GM19324 (cell line): ENCODE measurements at regions not wholly inside any gene's neighbourhood (a gene's known extent, or its start where the extent isn't known, plus 50 kb on each side); places are given as distances from the start of the nearest gene placed in this dataset.

Source experiments
- ATAC-seq: cut with Tn5 transposase; IDR thresholded peaks from one replicate; pipeline ENCODE4 v1.9.1; 2021; ENCODE audit warnings: mild to moderate bottlenecking, moderate library complexity; ENCODE audit not compliant: unreplicated experiment, low FRiP score

DNA sequence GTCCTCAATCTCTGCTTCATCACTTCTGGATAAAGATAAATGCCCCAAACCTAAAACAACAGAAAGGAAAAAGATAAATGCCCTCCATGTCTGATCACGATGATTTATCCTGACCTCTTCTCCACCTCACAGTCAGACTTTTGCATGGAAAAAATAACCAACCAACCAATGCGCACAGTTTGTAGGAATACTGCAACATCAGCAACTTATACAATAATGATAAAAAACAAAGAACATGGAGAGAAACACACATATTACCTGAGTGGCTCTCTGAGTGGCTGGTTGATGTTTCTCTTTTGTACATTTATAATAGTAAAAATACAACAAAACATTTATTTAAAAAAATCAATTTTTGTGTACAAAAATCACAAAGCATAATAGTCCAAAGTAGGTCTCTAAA is 93.0 kb upstream of the PUDP start:
- ATAC-seq, result no peak

DNA sequence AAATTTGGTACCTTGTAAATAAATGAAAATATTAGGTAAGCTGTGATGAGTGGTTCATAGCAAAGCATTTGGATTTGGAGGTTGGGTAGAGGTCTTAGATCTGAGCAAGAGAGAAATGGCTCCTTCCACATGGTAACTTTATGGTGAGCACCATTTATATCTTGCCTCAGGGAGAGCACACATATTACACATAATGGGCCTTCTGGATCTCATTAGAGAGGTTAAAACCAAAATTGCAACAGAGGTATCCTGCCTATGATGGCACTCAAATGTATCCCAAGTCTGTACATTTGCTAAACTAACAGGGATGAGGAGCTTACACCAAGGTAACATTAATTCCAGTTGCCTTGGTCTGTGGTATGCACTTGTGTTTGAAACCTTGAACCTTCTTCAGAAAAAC is 87.1 kb upstream of the PUDP start:
- no peak for ATAC-seq

DNA sequence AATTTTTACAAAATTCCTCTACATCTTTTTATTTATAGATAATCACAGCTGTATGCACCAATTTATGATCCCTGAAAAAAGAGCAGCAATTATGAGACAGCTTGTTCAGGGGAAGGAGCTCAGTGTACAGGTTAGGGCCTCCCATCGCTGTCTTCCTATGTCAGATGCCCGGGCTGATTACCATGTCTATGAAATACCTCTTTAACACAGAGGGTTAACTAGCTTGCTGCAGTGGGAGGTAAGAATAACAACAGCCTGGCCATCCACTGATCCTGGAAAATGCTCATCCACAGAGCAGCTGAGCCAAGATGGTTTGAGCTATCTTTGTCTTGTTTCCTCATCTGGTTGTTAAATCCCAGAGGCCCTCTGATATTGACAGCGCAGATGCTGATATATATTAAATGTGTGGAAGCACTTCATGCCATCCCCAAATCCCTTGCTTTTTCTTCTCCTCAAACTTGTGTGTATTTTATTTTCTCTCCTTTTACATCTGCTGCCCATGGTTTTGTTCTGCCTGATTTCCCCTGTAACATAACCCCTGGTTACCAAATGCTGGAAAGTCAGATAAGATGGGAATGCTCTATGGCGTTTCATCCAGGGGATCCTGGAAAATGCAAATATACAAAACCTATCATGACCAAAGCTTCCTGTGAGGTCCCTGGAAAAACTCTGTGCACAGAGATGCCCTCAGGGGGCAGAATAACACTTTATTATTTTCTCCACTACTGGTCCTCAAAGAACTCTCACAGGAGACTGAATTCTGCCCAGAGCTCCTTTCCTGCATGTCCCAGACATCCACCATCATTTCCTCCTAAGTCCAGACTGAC is 85.8 kb upstream of the PUDP start:
- ATAC-seq, result no peak

DNA sequence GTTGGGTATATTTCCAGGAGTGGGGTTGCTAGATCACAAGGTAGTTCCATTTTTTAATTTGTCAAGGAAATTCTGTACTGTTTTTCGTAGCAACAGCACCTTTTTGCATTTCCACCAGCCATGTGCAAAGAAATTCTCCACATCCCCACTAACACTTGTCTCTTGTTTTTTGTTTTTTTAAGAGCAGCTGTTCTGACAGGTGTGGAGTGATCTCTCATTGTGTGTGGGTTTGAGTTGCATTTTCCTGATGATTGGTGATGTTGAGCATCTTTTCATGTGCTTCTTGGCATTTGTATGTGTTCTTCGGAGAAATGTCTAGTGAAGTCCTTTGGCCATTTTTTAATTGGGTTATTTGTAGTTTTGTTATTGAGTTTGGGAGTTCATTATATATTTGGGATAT is 80.3 kb upstream of the PUDP start:
- ATAC-seq, result no peak

- ATAC-seq, result no peak
Observed at GRCh38 chrX:7225338-7225737, 77.4 kb upstream of the PUDP start.

- peak; percentile 56 for ATAC-seq
Observed at GRCh38 chrX:7223271-7223670, 75.3 kb upstream of the PUDP start.

- ATAC-seq, result no peak
Observed at GRCh38 chrX:7220121-7220520, 72.2 kb upstream of the PUDP start.

- no peak for ATAC-seq
Observed at GRCh38 chrX:7219153-7219705, 71.3 kb upstream of the PUDP start.

DNA sequence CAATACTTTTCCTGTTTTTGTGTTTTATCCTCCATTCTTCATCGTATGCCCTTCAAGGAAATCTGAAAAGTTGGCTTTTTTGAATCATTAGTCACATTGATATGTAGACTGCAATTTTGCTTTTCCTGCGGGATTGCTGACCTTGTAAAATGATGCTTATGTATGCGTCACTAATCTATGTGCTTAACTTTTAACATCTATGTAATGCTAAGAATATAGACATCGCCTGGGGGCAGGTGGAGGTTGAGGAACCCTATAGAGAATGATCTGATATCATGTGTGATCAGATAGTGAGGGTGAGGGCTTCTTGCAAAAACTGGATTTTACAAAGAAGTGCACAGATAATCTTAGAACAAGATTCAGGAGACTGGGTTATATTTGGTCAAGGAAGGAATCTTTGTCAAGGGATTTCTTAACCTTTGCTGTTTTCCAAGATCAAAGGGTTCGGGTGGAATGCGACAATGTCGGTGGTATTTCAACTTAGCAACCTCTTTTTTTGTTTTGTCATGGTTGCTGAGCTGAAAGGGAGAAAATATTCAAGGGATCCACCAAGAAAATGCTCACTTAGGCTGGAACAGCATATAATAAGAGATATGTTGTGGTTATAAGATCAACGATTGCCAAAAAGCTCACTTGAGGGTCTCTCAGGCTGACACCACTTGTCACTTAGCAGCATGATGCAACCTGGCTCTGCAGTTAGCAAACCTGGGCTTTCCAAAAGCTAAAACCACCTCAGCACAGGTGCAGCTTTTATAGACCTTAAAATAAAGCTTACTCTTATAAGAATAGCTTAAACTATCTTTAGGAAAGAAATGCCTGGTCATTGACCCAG is 70.6 kb upstream of the PUDP start:
- no peak for ATAC-seq

DNA sequence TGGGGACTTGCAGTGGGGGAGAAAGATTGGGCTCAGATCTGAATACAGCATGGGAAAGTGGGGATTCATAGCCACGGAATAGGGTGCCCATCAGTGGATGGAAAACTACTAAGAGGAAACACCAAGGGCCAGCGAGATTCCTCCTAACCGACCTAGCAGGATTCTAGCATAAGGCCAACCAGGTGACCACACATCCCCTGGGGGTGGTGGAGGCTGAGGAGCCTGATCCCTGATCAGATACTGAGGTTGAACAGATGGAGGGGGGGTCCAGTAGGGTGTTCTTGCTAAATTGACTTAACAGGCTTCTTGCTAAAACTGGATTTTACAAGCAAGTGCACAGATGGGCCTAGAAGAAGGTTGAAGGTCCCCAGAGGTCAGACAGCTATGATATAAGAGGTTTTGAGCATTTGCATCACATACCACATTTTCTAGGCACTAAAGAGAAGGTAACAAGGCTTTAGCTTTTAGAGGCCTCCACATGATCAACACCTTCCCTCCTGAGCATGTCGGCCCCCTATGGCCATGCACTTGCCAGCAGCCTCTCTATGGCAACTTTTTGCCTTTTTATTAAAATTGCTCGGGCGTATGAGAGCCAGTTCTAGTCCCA is 69.1 kb upstream of the PUDP start:
- no peak for ATAC-seq

DNA sequence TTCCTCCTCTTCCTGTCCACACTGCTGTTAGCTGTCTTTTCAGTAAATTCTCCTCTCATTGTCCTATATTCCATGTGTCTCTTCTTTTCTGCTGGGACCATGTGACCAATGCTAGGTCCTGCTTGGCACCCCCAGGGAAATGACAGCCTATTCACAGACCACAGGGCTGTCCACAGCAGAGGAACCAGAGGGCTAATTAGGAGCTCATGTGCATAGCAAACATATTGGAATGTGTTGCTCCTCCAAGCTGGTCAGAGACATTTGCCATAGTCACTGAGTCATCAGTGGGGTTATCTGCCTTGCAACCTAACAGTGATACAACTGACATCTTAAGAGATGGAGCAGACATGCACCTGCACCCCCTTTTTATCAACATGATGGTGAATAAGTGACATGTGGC is 67.9 kb upstream of the PUDP start:
- ATAC-seq, result no peak

DNA sequence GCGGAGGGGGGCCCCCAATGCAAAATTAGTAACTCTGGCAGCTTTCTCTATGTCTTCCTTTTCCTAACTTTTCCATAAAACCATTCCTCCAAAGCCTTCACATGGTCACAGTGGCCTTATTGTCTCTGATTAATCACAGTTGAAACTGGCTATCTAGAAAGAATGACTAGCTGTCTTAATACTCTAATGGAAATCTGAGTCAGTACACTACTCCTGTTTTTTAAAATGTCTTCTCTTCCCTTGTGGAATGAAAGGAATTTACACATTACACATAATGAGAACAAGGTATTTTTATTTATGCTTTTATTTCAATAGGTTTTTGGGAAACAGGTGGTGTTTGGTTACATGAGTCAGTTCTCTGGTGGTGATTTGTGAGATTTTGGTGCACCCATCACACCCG is 66.3 kb upstream of the PUDP start:
- ATAC-seq, result no peak

- ATAC-seq, result no peak
Observed at GRCh38 chrX:7205037-7205577, 57.2 kb upstream of the PUDP start.

- ATAC-seq, result no peak
Observed at GRCh38 chrX:7204619-7205018, 56.7 kb upstream of the PUDP start.

DNA sequence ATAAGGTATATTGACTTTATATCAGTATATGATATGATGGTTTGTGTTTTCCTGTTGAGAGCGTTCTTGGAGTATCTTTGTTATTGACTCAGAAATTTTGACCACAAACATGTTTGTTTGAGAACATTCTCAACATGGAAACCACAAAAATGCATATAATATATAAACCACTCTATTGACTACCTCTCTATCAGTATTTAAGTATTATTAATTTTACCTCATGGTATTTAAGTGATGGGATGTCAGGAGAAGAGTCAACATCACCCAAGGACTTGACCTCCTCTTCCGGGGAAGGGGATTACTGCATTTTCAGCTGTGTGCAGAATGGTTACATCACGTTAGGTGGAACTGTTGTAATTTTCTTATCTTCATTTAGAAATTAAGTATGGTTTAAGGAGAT is 54.3 kb upstream of the PUDP start:
- no peak for ATAC-seq

GRCh38 chrX:7201496-7201895 is 53.5 kb upstream of the PUDP start:
- ATAC-seq, result no peak

DNA sequence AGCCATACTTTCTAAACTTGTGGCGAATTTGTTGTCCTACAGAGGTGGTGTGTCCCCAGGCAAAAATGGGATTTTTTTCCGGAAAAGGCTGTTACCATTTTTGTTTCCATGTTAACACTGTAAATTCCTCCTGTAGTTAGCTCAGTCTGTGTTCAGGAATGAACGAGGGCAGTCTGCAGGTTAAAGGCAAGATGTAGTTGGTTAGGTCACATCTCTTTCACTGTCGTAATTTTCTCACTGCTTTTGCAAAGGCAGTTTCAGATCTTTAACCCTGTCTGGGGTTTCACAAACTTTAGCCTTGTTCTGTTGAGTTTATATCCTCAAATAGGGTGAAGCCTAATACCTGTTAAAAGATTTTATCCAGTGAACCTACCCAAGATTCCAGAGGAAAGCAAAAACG is 50.5 kb upstream of the PUDP start:
- no peak for ATAC-seq
